GM19328 (cell line): ENCODE measurements at regions not wholly inside any gene's neighbourhood (a gene's known extent, or its start where the extent isn't known, plus 50 kb on each side); places are given as distances from the start of the nearest gene placed in this dataset.

ENCODE experiments used
- ATAC-seq: cut with Tn5 transposase; IDR thresholded peaks from one replicate; pipeline ENCODE4 v1.9.1; 2021; ENCODE audit warnings: mild to moderate bottlenecking, moderate library complexity; ENCODE audit not compliant: unreplicated experiment

DNA sequence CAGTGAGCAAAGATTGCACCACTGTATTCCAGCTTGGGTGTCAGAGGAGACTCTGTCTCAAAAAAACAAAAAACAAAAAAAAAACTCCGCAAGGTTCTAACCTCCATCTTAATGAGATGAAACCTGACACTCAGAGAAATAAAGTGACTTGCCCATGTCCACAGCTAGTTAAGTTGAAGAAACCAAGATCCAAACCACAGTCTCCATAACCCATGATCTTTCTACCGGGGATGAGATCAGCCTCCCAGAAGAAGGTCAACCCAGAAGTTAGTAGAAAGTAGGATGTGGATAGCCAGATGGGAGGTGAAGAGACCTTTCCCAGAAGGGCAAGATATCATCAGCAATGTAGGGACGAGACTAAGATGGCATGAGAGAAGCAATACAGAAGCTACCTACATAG lies 140.4 kb upstream of the ADRA1B start:
- no peak for ATAC-seq

DNA sequence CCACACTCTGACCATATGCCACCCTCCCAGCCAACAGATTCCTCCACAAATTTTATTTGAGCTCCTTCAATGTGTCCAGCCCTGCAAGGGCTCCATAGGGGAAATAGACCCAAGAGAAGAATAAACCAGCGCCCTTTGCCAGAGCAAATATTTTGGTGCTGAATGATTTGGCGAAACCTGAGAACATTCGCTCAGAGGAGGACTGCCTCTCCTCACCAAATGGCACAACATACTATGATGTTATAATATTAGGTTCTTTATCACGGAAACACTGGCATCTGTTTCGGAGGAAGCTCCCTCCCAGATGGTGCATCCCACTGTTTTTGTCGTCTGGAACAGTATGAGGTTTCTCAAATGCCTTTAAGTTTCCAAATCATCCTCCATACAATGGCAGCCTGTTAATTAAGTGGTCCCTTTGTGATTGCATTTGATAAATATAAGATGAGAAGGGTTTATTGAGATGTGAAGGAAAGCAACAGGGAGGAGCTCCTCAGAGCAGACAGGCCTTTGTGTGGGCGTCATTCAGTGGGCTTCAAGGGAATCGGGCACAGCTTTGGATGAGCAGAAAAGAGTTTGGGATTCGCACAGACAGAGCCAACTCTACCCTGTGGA lies 139.1 kb upstream of the ADRA1B start:
- no peak for ATAC-seq

DNA sequence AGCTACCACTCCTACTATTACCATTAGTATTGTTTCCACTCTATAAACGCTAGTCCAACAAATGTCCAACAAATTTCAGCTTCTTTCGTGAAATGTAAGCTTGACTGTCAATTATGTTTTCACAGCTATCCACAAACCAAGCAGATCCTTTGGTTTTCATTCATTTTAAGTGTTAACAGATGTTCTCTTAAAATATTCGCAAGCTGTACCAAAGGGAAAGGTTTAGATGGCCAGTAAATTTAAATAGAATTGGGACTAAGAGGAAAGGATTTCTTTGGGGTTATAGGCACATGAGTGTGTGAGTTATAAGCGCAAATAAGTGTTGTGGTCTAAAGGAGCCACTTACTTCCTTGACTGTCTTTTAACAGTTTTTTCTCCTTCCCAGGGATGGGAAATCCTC lies 136.8 kb upstream of the ADRA1B start:
- no peak for ATAC-seq

DNA sequence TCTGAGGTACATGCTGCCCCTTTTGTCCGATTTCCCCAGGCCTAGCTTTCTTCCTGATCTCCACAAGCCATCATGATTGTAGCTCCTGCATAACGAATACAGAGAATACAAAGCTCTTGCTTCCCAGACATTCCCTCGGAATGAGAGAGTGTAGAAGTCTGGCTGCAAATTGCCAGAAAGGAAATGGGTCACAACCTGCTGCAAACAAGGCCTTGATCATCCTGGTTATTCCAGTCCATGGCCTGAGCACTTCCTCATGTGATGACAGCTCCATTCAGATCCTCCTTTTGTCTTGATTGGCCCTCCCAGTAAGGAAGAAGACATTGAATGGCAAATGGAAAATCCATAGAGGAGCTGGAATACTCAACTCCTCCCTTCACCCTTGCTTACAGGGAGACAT lies 136.0 kb upstream of the ADRA1B start:
- ATAC-seq = no peak

DNA sequence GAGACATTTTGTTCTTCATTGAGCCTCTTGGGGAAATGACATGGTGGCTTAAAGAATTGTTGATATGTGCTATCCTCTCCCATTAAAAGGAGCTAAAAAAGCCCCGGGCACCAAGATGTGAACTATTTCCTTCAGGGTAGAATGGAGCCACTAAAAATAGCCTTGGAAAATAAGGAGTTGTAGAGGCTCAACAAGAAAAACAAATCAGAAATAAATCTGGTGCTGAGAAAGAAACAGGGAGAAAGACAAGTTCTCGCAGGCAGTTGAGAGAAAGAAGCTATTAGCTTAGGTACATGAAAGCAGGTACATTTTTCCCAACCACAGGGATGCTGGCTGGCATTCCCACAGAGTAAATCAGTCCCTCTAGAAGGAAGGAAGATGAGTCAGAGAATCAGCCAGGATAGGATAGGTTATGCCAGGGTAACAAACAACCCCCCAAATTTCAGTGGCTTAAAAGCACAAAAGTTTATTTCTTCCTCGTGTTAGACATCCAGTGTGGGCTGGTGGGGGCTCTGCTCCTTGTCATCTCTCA lies 134.6 kb upstream of the ADRA1B start:
- no peak for ATAC-seq

DNA sequence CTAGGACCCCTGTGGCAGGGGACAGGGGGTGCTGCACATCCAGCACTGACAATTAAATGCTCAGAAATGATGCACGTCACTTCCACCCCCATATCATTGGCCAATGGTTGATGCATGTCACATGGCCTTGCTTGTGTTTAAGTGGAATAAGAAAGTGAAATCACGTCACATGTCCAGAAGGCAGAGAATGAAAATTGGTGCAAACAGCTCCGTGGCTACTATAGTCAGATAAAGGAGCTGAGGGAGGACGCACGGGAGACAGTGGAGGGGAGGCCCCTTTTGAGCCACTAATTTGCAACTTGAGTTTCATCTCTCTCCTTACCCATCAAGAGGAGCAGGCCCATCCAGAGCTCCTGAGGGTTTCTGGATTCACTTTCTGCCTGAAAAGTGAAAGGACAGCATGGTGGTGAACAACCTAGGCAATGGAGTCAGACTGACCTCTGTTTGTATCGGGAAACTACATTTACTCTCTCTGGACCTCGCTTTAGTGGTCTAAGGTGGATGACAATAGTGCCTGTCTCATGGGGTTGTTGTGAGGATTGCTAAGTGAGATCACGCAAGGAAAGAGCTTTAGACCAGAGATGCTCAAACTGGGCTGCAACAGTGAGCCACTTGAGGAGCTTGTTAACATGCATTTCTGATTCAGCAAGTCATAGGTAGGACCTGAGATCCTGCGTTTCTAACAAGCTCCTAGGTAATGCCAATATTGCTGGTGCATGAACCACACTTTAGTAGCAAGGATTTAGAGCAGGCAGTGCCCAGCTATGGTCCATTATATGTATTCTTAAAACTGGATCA lies 133.9 kb upstream of the ADRA1B start:
- no peak for ATAC-seq

DNA sequence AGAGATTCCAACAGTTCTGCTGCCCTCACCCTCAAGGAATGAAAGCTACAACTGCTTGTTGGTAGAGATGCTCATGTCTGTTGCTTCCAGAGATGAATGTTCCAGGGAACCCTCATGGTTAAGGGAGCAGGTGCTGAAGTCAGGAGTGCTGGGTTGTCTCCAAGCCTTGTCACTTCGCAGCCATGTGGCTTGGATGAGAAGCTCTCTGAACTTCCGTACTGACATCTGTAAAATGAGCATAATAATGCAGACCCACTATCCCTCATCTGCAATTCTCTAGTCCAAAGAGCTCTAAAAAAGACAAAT lies 133.3 kb upstream of the ADRA1B start:
- ATAC-seq = no peak

DNA sequence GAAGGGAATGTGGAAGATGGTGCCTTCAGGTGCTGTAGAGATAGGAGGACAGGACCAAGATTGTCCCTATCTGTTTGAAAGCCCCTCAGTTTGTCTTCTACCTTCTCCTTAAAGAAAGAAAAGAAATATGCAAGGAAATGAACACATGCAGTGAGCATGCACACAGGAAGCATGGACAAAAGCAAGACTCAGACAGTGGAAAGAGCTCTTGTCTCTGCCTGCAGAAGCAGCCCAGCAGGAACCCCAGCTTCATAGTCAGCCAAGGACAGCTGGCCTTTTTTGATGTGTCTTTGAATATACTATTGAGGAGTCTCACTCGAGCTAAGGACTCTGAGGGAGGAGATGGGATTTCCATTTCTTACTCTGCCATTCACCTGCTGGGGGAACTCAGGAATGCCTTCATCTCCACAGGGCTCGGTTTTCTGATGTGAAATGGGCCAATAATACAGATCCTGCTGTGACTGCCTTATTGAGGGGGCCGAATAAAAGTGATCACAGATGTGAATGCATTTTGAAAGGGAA lies 132.5 kb upstream of the ADRA1B start:
- ATAC-seq = no peak

DNA sequence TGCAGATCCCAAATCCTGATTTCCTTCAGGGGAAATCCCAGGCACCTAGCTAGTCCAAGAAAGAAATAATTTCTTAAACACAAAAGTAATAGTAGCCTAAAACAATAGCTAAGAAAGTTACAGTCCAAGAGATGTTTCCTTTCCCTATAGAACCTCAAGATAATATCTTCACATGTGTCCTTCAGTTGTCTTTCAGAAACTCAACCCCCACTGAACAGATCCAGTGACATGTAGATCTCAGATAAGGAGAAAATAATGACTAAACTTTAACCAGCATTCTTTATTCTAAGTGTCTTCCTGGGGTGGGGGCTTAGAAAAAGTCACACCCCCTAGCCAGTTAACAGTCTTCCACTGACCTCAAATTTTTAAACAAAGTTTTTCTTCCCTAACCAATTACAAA lies 131.3 kb upstream of the ADRA1B start:
- ATAC-seq = no peak

DNA sequence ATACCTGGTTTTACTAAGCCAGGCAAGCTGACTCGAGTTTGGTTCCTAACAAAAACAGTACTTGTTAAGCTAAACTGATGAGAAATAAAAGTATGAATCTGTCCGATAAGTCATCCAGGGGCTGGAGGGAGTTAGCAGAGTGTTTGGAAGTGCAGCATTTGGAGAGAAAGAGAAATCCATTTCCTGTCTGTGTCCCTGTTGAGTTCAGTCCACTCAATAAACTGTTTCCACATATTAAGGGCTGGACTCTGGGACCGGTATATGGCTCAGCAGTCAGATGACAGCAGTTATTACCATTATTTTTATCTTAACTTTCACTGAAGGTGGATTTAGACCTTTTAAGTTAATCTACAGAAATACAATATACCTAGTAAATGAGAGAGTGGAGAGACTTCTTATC lies 130.6 kb upstream of the ADRA1B start:
- ATAC-seq = no peak

DNA sequence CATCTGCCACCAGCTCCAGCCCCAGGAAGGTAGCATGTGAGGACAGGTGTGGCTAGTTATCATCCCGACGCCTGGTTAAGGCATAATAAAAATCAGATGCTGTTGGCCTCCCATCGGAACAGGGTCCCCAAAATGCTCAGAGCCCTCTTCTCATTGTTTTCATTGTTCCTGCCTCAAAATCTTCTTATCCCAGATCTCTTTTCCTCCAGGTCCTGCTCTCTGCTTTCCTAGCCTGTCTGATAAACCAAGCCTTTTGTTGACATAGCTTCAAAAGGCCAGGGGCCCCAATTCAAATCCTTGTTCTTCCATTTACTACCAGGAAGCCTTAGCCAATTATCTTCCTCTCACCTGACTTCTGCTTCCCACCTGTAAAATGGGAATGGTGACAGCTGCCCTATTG lies 130.1 kb upstream of the ADRA1B start:
- ATAC-seq = no peak

DNA sequence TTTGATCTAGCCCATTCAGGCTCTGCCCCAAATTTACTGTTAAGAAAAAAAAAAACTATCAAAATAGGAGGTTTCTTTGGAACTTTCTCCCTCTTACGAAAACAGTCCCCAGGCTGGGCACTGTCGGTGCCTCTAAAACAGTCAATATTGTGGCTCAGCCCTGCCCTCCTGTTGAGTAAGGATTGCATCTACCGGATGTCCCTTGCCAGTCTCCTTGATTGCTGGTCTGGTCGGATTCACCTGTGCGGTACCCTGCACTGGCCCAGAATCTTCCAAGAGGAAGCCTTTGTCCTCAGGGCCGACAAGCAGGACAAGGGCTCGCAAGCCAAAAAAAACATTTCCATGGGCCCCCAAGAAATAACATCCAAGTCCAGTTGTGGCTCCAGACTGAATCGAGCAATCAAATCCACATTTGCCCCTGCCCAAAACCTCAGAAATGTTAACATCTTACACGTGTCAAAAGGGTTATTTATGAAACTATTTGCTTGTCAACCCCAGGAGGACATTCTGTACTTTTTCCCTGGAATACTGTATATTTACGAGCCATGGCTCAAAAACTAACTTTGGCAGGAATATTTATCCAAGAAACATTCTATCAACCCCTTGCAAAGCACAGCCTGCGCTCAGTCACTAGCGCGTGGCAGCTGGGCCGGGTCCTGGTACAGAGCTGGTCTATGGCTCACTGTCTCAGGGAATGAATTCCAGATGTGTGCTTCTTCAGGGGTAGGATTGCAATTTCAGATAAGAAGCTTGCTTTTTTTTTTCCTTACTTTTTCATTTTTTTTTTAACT lies 129.2 kb upstream of the ADRA1B start:
- no peak for ATAC-seq

DNA sequence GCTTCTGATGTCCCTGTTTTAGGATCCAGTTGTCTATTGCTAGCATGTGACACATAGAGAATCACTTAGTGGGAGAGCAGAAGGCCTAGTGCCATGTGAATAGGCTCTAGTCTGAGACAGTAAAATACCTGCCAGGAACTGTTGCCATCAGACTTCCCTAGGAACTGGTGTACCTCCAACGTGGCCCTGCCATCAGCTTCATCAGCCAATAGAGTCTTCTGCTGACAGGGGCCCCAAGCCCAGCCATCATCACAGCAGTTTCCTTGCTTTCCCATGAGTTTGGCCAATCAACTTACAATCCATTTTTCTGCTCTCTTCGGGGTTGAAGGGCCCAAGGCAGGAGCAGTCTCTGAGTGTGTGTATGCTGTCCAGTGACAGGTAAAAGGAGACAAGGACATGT lies 128.4 kb upstream of the ADRA1B start:
- ATAC-seq = no peak

DNA sequence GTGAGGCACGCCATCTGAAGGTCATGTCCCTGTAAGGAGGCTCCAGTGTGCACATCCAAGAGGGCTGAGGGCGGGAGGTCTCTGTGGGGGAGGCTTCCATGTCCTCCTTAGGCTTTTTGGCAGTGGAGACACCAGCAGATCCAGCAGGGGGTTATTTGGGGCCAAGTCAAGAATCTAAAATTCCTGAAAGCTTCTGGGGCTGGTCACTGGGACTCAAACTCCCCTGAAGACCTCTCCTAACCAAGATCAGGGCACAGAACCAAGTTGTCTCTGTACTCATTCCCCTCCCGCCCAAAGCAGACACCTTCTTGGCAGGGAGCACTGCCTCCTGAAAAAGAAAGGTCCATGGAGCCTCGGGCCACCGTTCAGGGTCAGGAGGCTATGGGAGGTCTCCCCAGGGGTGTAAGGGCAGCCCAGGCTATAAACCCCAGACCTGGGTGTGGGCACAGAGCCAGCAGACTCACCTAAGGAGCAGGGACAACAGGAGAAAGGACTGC lies 127.4 kb upstream of the ADRA1B start:
- no peak for ATAC-seq

DNA sequence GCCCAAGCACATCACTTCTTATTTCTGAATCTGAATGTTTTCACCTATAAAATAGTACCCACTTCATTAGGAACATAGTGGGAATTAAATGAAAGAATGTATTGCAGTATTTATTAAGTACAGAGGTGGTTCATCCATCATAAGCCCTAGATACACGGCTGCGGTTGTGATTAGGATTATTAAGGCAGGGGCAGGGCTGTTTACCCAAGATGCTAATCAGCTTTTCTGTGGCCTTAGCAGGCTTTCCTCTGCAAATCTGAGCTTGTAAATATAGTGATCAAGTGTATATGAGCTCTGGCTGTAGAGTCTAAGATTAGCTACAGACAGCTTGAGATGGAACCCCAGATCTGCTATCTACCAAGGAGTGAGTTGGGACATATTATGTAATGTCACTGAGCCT lies 124.1 kb upstream of the ADRA1B start:
- no peak for ATAC-seq

DNA sequence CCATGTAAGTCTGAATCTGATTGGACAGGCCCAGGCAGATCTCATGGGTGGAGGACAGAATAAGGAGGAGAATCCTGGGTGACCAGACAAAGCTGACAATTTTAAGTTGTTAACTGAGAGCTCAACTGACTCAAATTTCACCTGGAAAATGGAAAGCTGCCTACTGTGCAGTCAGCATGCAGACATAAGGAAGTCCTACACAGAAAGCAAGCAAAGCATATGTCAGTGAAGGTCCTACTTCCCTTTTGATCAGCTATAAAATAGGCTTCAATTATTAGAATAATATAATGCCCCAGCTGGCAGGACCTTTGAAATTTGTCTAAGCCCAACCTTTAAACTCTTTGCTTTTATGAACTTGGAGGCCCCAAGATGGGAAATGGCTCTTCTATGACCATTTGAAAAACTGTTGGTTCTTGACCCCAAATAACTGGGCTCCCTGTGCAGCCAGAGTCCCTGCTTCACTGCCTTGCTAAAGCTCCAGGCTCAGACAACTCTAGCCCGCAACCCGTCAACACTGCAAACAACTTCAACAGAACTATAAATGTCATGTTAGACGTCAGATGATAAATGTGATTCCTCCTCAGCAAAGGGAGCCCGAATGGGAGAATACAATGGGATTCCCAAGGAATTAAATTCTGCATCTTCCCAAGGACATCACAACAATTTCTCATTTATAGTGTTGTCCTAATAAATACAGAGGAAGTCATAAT lies 118.9 kb upstream of the ADRA1B start:
- ATAC-seq = no peak

DNA sequence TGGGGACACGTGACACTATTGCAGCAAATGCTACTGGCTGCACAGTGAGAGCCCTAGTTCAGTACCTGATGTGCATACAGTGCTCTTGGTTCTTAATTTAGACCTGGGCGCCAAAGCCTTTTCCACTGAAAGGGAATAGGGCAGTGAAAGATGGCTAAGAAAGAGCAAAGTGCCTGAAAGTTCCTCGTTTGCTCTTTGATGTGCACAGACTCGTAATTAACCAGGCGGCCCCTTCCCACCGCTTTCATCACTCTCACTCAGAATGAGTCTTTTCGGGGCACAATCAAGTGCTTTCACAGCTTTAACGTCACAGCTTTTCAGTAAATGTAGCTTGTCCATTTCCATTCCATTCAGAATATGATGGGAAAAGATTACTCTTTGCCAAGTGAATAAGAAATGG lies 116.6 kb upstream of the ADRA1B start:
- ATAC-seq = no peak

DNA sequence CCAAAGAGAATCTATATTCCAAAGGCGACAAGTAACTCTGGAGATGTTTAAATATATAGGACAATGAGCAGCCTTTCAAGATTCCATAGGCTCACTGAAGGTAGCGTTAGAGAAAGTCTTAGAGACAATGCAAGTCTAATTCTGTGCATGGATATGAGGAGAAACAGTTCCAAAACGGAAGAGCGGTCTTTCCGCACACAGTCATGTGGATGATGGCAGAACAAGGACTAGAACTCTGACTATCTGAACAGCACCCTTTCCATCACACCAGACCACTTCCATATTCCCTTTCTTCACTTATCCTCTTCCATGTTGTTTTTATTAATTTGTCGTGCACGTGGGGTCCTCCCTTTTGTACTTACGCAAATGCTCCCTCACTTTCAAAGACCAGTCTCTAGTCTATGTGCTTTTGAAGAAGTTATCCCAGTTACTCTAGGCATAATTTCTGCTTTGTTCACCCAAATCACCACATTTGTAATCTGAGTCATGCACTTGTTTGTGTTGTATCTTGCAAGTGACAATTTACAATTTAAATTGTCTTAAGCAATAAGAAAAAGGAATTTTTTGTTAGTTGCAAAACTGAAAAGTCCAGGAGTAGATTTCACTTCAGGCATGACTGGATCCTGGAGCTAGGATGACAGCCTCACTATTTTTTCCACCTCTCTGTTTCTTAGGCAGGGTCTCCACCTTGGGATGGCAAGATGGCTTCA lies 116.0 kb upstream of the ADRA1B start:
- no peak for ATAC-seq

DNA sequence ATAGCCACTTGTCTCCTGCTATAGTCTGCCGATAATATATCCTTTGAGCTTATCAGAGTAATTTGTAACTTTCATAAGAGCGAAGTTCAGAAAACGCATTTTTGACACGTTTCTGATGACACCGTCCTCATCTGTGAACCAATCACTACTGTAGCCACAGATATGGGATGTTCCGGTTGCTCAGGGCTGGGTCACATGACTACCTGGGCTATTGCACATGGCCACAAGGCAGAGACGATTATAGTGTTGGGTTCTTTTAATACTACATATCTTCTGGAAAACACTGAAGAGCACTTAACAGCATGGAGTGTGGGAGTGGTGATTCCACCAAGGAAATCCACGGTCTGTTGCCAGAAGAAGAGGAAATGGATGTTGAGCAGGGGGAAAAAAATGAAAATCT lies 115.0 kb upstream of the ADRA1B start:
- no peak for ATAC-seq

DNA sequence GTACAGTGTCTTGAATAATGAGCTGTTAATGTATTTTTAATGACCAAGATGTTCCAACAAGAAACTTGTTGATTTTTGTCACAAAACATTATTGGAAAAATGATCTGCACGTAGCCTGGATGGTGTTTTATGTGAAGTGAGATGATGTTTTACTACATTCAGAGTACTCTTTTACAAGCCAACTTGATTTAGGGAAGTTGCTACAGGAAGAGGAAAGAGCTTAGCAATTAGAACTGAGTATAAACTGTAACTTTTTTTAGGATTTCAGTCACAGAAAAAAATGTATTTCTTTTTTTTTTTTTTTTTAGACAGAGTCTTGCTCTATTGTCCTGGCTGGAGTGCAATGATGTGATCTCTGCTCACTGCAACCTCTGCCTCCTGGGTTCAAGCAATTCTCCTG lies 113.6 kb upstream of the ADRA1B start:
- ATAC-seq = no peak
